ENCODE measurements at regions not wholly inside any gene's neighbourhood (a gene's known extent, or its start where the extent isn't known, plus 50 kb on each side); places are given as distances from the start of the nearest gene placed in this dataset.
A peak's percentile ranks its signal among the peaks of the same experiment; 100 is the strongest.

- Histone ChIP-seq H3K27me3 (no peaks in the 10 kb centered on the region), H3K4me1 (peaks cover 0 to 3% (median 0%) of the 10 kb centered on the region in 4 donors), H3K27ac (no peak overlapping the region), H3K4me3 (no peak overlapping the region), H3K36me3 (no peaks in the 10 kb centered on the region), H3K9me3 (no peaks in the 10 kb centered on the region)
- intact Hi-C loops (cut with DNase I; ENCODE audit: low total_unique reads): no loop called here
- TF ChIP-seq EP300 (IDR thresholded peaks at IDR 0.05; ENCODE audit: low read depth): no peak
- TF ChIP-seq CTCF (IDR thresholded peaks at IDR 0.05): no peak
- no peak for TF ChIP-seq POLR2AphosphoS5 (IDR thresholded peaks at IDR 0.05)
- no peak for TF ChIP-seq POLR2A (IDR thresholded peaks at IDR 0.05)
- WGBS, 2 donors (ENCODE audit: low coverage in 1 of 2): 94 to 100% methylated on average over 1 to 2 of the region's 2 CpGs
- no peak for DNase-seq
- in situ Hi-C loops (cut with MboI; ENCODE audit: low pct_ligation_motif_present in 1 of 4, low pct_unique_long_range_greater_than_20kb in 1 of 4, low sequenced_read_pairs in 3 of 4): loop anchor here in 1 of 4 donors (10.0 kb wide), 1 partner anchor 734 kb away; no protein-coding TSS in a partner anchor
Measured at GRCh38 chr15:69731081-69731330, 278.4 kb downstream of the RPLP1 start.

- no peak for DNase-seq
- WGBS, 2 donors (ENCODE audit: low coverage in 1 of 2): 95 to 97% methylated on average over 3 of the region's 3 CpGs
- no peak for TF ChIP-seq POLR2AphosphoS5 (IDR thresholded peaks at IDR 0.05)
- TF ChIP-seq EP300 (IDR thresholded peaks at IDR 0.05; ENCODE audit: low read depth): no peak
- no peak for TF ChIP-seq CTCF (IDR thresholded peaks at IDR 0.05)
- no peak for TF ChIP-seq POLR2A (IDR thresholded peaks at IDR 0.05)
- Histone ChIP-seq H3K27me3 (no peaks in the 10 kb centered on the region), H3K4me1 (peaks cover 0 to 3% (median 0%) of the 10 kb centered on the region in 4 donors), H3K27ac (no peak overlapping the region), H3K36me3 (no peaks in the 10 kb centered on the region), H3K9me3 (no peaks in the 10 kb centered on the region), H3K4me3 (no peak overlapping the region)
- intact Hi-C loops (cut with DNase I; ENCODE audit: low total_unique reads): no loop called here
- in situ Hi-C loops (cut with MboI; ENCODE audit: low pct_ligation_motif_present in 1 of 4, low pct_unique_long_range_greater_than_20kb in 1 of 4, low sequenced_read_pairs in 3 of 4): loop anchor here in 1 of 4 donors (10.0 kb wide), 1 partner anchor 733 kb away; no protein-coding TSS in a partner anchor
Measured at GRCh38 chr15:69731581-69731980, 279.0 kb downstream of the RPLP1 start.

- H3K4me1 ChIP-seq: peaks cover 0 to 3% (median 0%) of the 10 kb centered on the region in 4 donors
- intact Hi-C loops (cut with DNase I; ENCODE audit: low total_unique reads) (no loop called here), in situ Hi-C loops (cut with MboI; ENCODE audit: low pct_ligation_motif_present in 1 of 4, low pct_unique_long_range_greater_than_20kb in 1 of 4, low sequenced_read_pairs in 3 of 4) (loop anchor here in 1 of 4 donors (10.0 kb wide), 1 partner anchor 733 kb away; no protein-coding TSS in a partner anchor)
- no peak overlapping the region for H3K27ac ChIP-seq
- H3K27me3 ChIP-seq: no peaks in the 10 kb centered on the region
- no peak overlapping the region for H3K4me3 ChIP-seq
- H3K36me3 ChIP-seq: no peaks in the 10 kb centered on the region
- WGBS, 2 donors (ENCODE audit: low coverage in 1 of 2): 40 to 79% methylated on average over 1 of the region's 1 CpG
- no peak for TF ChIP-seq CTCF (IDR thresholded peaks at IDR 0.05)
- TF ChIP-seq POLR2A (IDR thresholded peaks at IDR 0.05): no peak
- TF ChIP-seq EP300 (IDR thresholded peaks at IDR 0.05; ENCODE audit: low read depth): no peak
- TF ChIP-seq POLR2AphosphoS5 (IDR thresholded peaks at IDR 0.05): no peak
- no peak for DNase-seq
- H3K9me3 ChIP-seq: no peaks in the 10 kb centered on the region
Measured at GRCh38 chr15:69732133-69732532, 279.5 kb downstream of the RPLP1 start.

- in situ Hi-C loops (cut with MboI; ENCODE audit: low pct_ligation_motif_present in 1 of 4, low pct_unique_long_range_greater_than_20kb in 1 of 4, low sequenced_read_pairs in 3 of 4) (loop anchor here in 1 of 4 donors (10.0 kb wide), 1 partner anchor 730 kb away; no protein-coding TSS in a partner anchor), intact Hi-C loops (cut with DNase I; ENCODE audit: low total_unique reads) (no loop called here)
- no peaks in the 10 kb centered on the region for H3K27me3 ChIP-seq
- H3K27ac ChIP-seq: peak overlapping the region in 2 of 4 donors; percentile 13 to 30
- no peaks in the 10 kb centered on the region for H3K36me3 ChIP-seq
- TF ChIP-seq CTCF (IDR thresholded peaks at IDR 0.05) (no peak), POLR2AphosphoS5 (IDR thresholded peaks at IDR 0.05) (peak in 1 of 3 donors; percentile 25)
- WGBS, 2 donors (ENCODE audit: low coverage in 1 of 2): 73 to 81% methylated on average over 2 to 5 of the region's 5 CpGs
- no peaks in the 10 kb centered on the region for H3K9me3 ChIP-seq
- DNase-seq: no peak
- H3K4me1 ChIP-seq: peaks cover 0 to 3% (median 0%) of the 10 kb centered on the region in 4 donors
- no peak overlapping the region for H3K4me3 ChIP-seq
Measured at GRCh38 chr15:69734699-69735098, 282.1 kb downstream of the RPLP1 start.
